Erythroblast (primary cell): ENCODE measurements at regions not wholly inside any gene's neighbourhood (a gene's known extent, or its start where the extent isn't known, plus 50 kb on each side); places are given as distances from the start of the nearest gene placed in this dataset.

Experiments
- GATA1 ChIP-seq: IDR thresholded peaks from 2 replicates; pipeline ENCODE4 v1.6.1; 2011; ENCODE audit warnings: low read depth, mild to moderate bottlenecking, control low read depth, low read length, moderate library complexity
- POLR2A ChIP-seq: IDR thresholded peaks from 2 replicates; pipeline ENCODE4 v1.6.1; 2011; ENCODE audit warnings: mild to moderate bottlenecking, low read length

DNA sequence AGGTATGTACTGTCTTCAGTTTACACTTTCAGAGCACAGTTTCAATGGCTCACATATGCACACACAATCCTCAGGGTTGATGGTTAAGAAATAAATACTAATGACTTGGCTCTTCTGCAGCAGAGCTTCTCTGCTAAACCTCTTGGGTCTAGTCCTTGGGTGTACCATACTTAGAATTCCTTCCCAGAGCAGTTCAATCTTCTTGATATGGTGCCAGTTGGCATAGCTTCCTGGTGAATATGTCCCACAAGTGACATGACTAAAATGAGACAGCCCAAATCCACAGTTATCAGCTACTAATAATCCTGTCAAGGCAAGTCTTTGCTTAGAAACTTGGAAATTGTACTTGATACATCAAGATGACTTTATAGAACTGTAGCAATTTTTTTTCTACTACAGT, 654.4 kb downstream of the IQCM start:
- TF ChIP-seq POLR2A (no peak), GATA1 (no peak)
